WTC11 (cell line): ENCODE measurements at regions not wholly inside any gene's neighbourhood (a gene's known extent, or its start where the extent isn't known, plus 50 kb on each side); places are given as distances from the start of the nearest gene placed in this dataset.

Source experiments
- ATAC-seq: fragments of 200-7000 bp; cut with Tn5 transposase; 2 replicates; pipeline ENCODE4 v1.10.0; 2021; ENCODE audit warnings: mild to moderate bottlenecking, moderate library complexity
- CTCF ChIA-PET: fragments of 300-600 bp; sonication (Branson Sonifier 250); formaldehyde crosslinking; loops from one replicate; lab custom pipeline; 2021; ENCODE audit warnings: antibody characterized with exemption; lab: Charles Lee
- POLR2A ChIA-PET: fragments of 350-600 bp; sonication (Branson Sonifier 250); formaldehyde crosslinking; loops from one replicate; lab custom pipeline; 2021; ENCODE audit warnings: antibody characterized with exemption; lab: Charles Lee
- DNase-seq: peaks from one replicate; pipeline ENCODE4 v3.0.0; 2021; ENCODE audit warnings: low spot score
- H3K27ac Mint-ChIP-seq: 2 replicates; pipeline ENCODE4 v1.8.0; 2021; ENCODE audit warnings: mixed read lengths
- H3K27me3 Mint-ChIP-seq: 2 replicates; pipeline ENCODE4 v1.8.0; 2021; ENCODE audit warnings: low read depth, mild to moderate bottlenecking, moderate library complexity, mixed read lengths
- H3K36me3 Mint-ChIP-seq: 2 replicates; pipeline ENCODE4 v1.8.0; 2021; ENCODE audit warnings: mixed read lengths
- H3K4me1 Mint-ChIP-seq: 2 replicates; pipeline ENCODE4 v1.8.0; 2022; ENCODE audit warnings: mixed read lengths
- H3K4me3 Mint-ChIP-seq: 2 replicates; pipeline ENCODE4 v1.8.0; 2021; ENCODE audit warnings: mild to moderate bottlenecking, moderate library complexity, mixed read lengths
- H3K9me3 Mint-ChIP-seq: 2 replicates; pipeline ENCODE4 v1.8.0; 2021; ENCODE audit warnings: mixed read lengths
- AFF4 ChIP-seq: sonication (generic); formaldehyde crosslinking; IDR thresholded peaks from 2 replicates; pipeline ENCODE4 v1.8.1; 2023; ENCODE audit warnings: mild to moderate bottlenecking, missing genetic modification reagents, borderline replicate concordance
- ARID4B ChIP-seq: sonication (generic); formaldehyde crosslinking; IDR thresholded peaks from 2 replicates; pipeline ENCODE4 v1.8.0; 2023; ENCODE audit warnings: missing genetic modification reagents, mild to moderate bottlenecking, borderline replicate concordance
- ATF3 ChIP-seq: sonication (generic); formaldehyde crosslinking; conservative IDR thresholded peaks from 2 replicates; pipeline ENCODE4 v1.8.1; 2022; ENCODE audit warnings: mild to moderate bottlenecking, missing genetic modification reagents
- HMGXB4 ChIP-seq: sonication (generic); formaldehyde crosslinking; IDR thresholded peaks from 2 replicates; pipeline ENCODE4 v1.8.1; 2023; ENCODE audit warnings: mild to moderate bottlenecking, moderate library complexity, missing genetic modification reagents
- JUN ChIP-seq: sonication (generic); formaldehyde crosslinking; IDR thresholded peaks from 2 replicates; pipeline ENCODE4 v1.8.0; 2023; ENCODE audit warnings: mild to moderate bottlenecking, missing genetic modification reagents
- KAT7 ChIP-seq: sonication (generic); formaldehyde crosslinking; IDR thresholded peaks from 2 replicates; pipeline ENCODE4 v1.8.1; 2023; ENCODE audit warnings: missing genetic modification reagents, mild to moderate bottlenecking, borderline replicate concordance
- NFATC4 ChIP-seq: fragments of 250-450 bp; sonication (Bioruptor Pico); IDR thresholded peaks from 2 replicates; pipeline ENCODE4 v1.9.0; 2021; ENCODE audit warnings: mild to moderate bottlenecking
- NFYB ChIP-seq: sonication (generic); formaldehyde crosslinking; conservative IDR thresholded peaks from 2 replicates; pipeline ENCODE4 v1.8.0; 2022; ENCODE audit warnings: low read depth, missing genetic modification reagents
- OVOL2 ChIP-seq: fragments of 250-450 bp; sonication (Bioruptor Pico); IDR thresholded peaks from 2 replicates; pipeline ENCODE4 v1.9.0; 2021; ENCODE audit warnings: mild to moderate bottlenecking, borderline replicate concordance
- PRRX2 ChIP-seq: fragments of 250-450 bp; sonication (Bioruptor Pico); IDR thresholded peaks from 2 replicates; pipeline ENCODE4 v1.8.0; 2021; ENCODE audit warnings: mild to moderate bottlenecking
- RELA ChIP-seq: sonication (generic); formaldehyde crosslinking; IDR thresholded peaks from 2 replicates; pipeline ENCODE4 v1.8.1; 2022; ENCODE audit warnings: missing genetic modification reagents, mild to moderate bottlenecking, borderline replicate concordance
- SMAD4 ChIP-seq: sonication (generic); formaldehyde crosslinking; IDR thresholded peaks from 2 replicates; pipeline ENCODE4 v1.8.0; 2022; ENCODE audit warnings: mild to moderate bottlenecking, missing genetic modification reagents
- TP53 ChIP-seq: sonication (generic); formaldehyde crosslinking; IDR thresholded peaks from 2 replicates; pipeline ENCODE4 v1.8.1; 2023; ENCODE audit warnings: mild to moderate bottlenecking, missing genetic modification reagents
- USF1 ChIP-seq: sonication (generic); formaldehyde crosslinking; IDR thresholded peaks from 2 replicates; pipeline ENCODE4 v1.8.0; 2022; ENCODE audit warnings: mild to moderate bottlenecking, missing genetic modification reagents
- ZNF121 ChIP-seq: sonication (generic); formaldehyde crosslinking; IDR thresholded peaks from 2 replicates; pipeline ENCODE4 v1.8.0; 2023; ENCODE audit warnings: missing genetic modification reagents
- ZNF281 ChIP-seq: sonication (generic); formaldehyde crosslinking; IDR thresholded peaks from 2 replicates; pipeline ENCODE4 v1.8.0; 2023; ENCODE audit warnings: mild to moderate bottlenecking, missing genetic modification reagents
- ZNF317 ChIP-seq: sonication (generic); formaldehyde crosslinking; IDR thresholded peaks from 2 replicates; pipeline ENCODE4 v1.8.1; 2023; ENCODE audit warnings: low read depth, mild to moderate bottlenecking, moderate library complexity, missing genetic modification reagents, borderline replicate concordance
- ZNF671 ChIP-seq: fragments of 250-450 bp; sonication (Bioruptor Pico); IDR thresholded peaks from 2 replicates; pipeline ENCODE4 v1.8.0; 2021; ENCODE audit warnings: mild to moderate bottlenecking
- TF ChIP-seq, protein P1 (sequence below): sonication (generic); formaldehyde crosslinking; IDR thresholded peaks from 2 replicates; pipeline ENCODE4 v1.8.1; 2022; ENCODE audit warnings: low read depth, missing genetic modification reagents, borderline replicate concordance

GRCh38 chr21:35406635-35407034 is 357.5 kb upstream of the RUNX1 start:
- ChIA-PET POLR2A (no interaction called here), CTCF (no interaction called here)
- DNase-seq (no peak), ATAC-seq (no peak)
- H3K27me3 Mint-ChIP-seq = no peaks in the 10 kb centered on the region
- H3K4me1 Mint-ChIP-seq = peaks cover 36% of the 10 kb centered on the region
- no peak overlapping the region for H3K27ac Mint-ChIP-seq
- H3K36me3 Mint-ChIP-seq = no peaks in the 10 kb centered on the region
- H3K9me3 Mint-ChIP-seq = peaks cover 3% of the 10 kb centered on the region; the same call in 1 of the 2 replicates
- H3K4me3 Mint-ChIP-seq = no peak overlapping the region
- TF ChIP-seq JUN (CRISPR knock-in tag) (no peak), ZNF317 (CRISPR knock-in tag) (no peak), ZNF281 (no peak), OVOL2 (CRISPR knock-in tag) (no peak), NFYB (no peak), HMGXB4 (CRISPR knock-in tag) (no peak), ATF3 (CRISPR knock-in tag) (no peak), NFATC4 (CRISPR knock-in tag) (no peak), KAT7 (CRISPR knock-in tag) (no peak), USF1 (CRISPR knock-in tag) (no peak)

GRCh38 chr21:35405981-35406380 is 356.9 kb upstream of the RUNX1 start:
- Mint-ChIP-seq H3K9me3 (no peaks in the 10 kb centered on the region), H3K36me3 (no peaks in the 10 kb centered on the region), H3K4me3 (no peak overlapping the region), H3K4me1 (peaks cover 41% of the 10 kb centered on the region), H3K27me3 (no peaks in the 10 kb centered on the region), H3K27ac (no peak overlapping the region)
- DNase-seq = no peak
- ChIA-PET POLR2A (no interaction called here), CTCF (no interaction called here)
- ATAC-seq = no peak
- TF ChIP-seq ARID4B (CRISPR knock-in tag) = no peak
- TF ChIP-seq, protein P1, sequence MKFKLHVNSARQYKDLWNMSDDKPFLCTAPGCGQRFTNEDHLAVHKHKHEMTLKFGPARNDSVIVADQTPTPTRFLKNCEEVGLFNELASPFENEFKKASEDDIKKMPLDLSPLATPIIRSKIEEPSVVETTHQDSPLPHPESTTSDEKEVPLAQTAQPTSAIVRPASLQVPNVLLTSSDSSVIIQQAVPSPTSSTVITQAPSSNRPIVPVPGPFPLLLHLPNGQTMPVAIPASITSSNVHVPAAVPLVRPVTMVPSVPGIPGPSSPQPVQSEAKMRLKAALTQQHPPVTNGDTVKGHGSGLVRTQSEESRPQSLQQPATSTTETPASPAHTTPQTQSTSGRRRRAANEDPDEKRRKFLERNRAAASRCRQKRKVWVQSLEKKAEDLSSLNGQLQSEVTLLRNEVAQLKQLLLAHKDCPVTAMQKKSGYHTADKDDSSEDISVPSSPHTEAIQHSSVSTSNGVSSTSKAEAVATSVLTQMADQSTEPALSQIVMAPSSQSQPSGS (CRISPR knock-in tag) = no peak
- TF ChIP-seq ZNF671 = no peak
- no peak for TF ChIP-seq RELA
- TF ChIP-seq ZNF317 (CRISPR knock-in tag) = no peak
- TF ChIP-seq ZNF121 (CRISPR knock-in tag) = no peak
- no peak for TF ChIP-seq SMAD4 (CRISPR knock-in tag)
- no peak for TF ChIP-seq AFF4 (CRISPR knock-in tag)
- TF ChIP-seq PRRX2 (CRISPR knock-in tag) = no peak
- no peak for TF ChIP-seq TP53 (CRISPR knock-in tag)
